OCI-LY7 (cell line): ENCODE measurements at regions not wholly inside any gene's neighbourhood (a gene's known extent, or its start where the extent isn't known, plus 50 kb on each side); places are given as distances from the start of the nearest gene placed in this dataset.

Source experiments
- BruUV-seq: library from RNA; stranded (reverse); fragments of 400-500 nt; replicated peaks from 2 replicates; lab custom pipeline; 2021; lab: Mats Ljungman, UMichigan
- CTCF ChIA-PET: fragments of 300-600 bp; sonication (Branson Sonifier 250); formaldehyde crosslinking; loops from one replicate; lab custom pipeline; 2022; ENCODE audit warnings: antibody characterized with exemption; ENCODE audit not compliant: unreplicated experiment; lab: Charles Lee
- POLR2A ChIA-PET: fragments of 300-600 bp; sonication (Branson Sonifier 250); formaldehyde crosslinking; loops from one replicate; lab custom pipeline; 2022; ENCODE audit warnings: antibody characterized with exemption; lab: Charles Lee
- DNase-seq: peaks from one replicate; pipeline ENCODE4 v3.0.0-alpha.2; 2015; ENCODE audit warnings: low spot score
- H2AFZ ChIP-seq: fragments of 200-600 bp; sonication (generic), shearing (Covaris generic); 2 replicates; pipeline ENCODE4 v1.6.1; 2014; ENCODE audit warnings: mild to moderate bottlenecking, antibody characterized with exemption, low read length, moderate library complexity
- H3K27ac ChIP-seq: fragments of 200-600 bp; sonication (generic); 2 replicates; pipeline ENCODE4 v1.5.1; 2014; ENCODE audit warnings: mixed run types, low read depth, mild to moderate bottlenecking, moderate library complexity, low read length, inconsistent platforms; ENCODE audit not compliant: poor library complexity, severe bottlenecking
- H3K36me3 ChIP-seq: fragments of 200-600 bp; sonication (generic); 2 replicates; pipeline ENCODE4 v1.6.1; 2014; ENCODE audit warnings: mild to moderate bottlenecking, antibody characterized with exemption, low read length, moderate library complexity, mixed read lengths; ENCODE audit not compliant: insufficient read depth
- H3K4me1 ChIP-seq: fragments of 200-600 bp; sonication (generic); 2 replicates; pipeline ENCODE4 v1.5.1; 2014; ENCODE audit warnings: mild to moderate bottlenecking, low read length; ENCODE audit not compliant: insufficient read depth, poor library complexity, severe bottlenecking
- H3K4me2 ChIP-seq: fragments of 200-600 bp; sonication (generic); 2 replicates; pipeline ENCODE4 v1.6.1; 2014; ENCODE audit warnings: mild to moderate bottlenecking, low read length
- H3K4me3 ChIP-seq: fragments of 200-600 bp; sonication (generic); 2 replicates; pipeline ENCODE4 v1.5.1; 2014; ENCODE audit warnings: mild to moderate bottlenecking, low read depth, low read length; ENCODE audit not compliant: poor library complexity, severe bottlenecking
- H3K79me2 ChIP-seq: fragments of 200-600 bp; sonication (generic); 2 replicates; pipeline ENCODE4 v1.6.1; 2016; ENCODE audit warnings: low read depth, mild to moderate bottlenecking, low read length, moderate library complexity, mixed read lengths; ENCODE audit not compliant: insufficient read depth
- H3K9me2 ChIP-seq: fragments of 200-600 bp; sonication (generic); 2 replicates; pipeline ENCODE4 v1.6.1; 2016; ENCODE audit warnings: mild to moderate bottlenecking, low read length, mixed read lengths; ENCODE audit not compliant: insufficient read depth
- H3K9me3 ChIP-seq: fragments of 200-600 bp; sonication (generic); 2 replicates; pipeline ENCODE4 v1.6.1; 2014; ENCODE audit warnings: mild to moderate bottlenecking, mixed run types, low read length, mixed read lengths
- H4K20me1 ChIP-seq: fragments of 200-600 bp; sonication (generic); 2 replicates; pipeline ENCODE4 v1.6.1; 2014; ENCODE audit warnings: mild to moderate bottlenecking, antibody characterized with exemption, low read length, moderate library complexity, mixed read lengths; ENCODE audit not compliant: insufficient read depth
- CTCF ChIP-seq: fragments of 200-600 bp; sonication (generic); conservative IDR thresholded peaks from 2 replicates; pipeline ENCODE4 v1.5.1; 2014; ENCODE audit warnings: mild to moderate bottlenecking, antibody characterized with exemption, low read length, moderate library complexity, mixed read lengths
- EZH2phosphoT487 ChIP-seq: fragments of 200-600 bp; sonication (generic); IDR thresholded peaks from 2 replicates; pipeline ENCODE4 v1.6.1; 2018; ENCODE audit warnings: low read depth, borderline replicate concordance, mild to moderate bottlenecking, mixed run types, antibody characterized with exemption, low read length, moderate library complexity, mixed read lengths
- intact Hi-C: fragments of 100-400 bp; cut with micrococcal nuclease; formaldehyde crosslinking; loops from one replicate; pipeline ENCODE4 v1.10.0; 2022; ENCODE audit not compliant: unreplicated experiment

- POLR2A ChIA-PET: interaction anchor here (1.0 kb wide), 1 partner anchor 12 kb away, joined by 3 read pairs; no protein-coding TSS in a partner anchor
- no TSS peak for BruUV-seq
Measured at GRCh38 chr5:61964201-61964600, 341.8 kb upstream of the KIF2A start.

GRCh38 chr5:61965069-61965468 lies 340.9 kb upstream of the KIF2A start:
- CTCF ChIA-PET: no interaction called here
- no peak overlapping the region for H2AFZ ChIP-seq
- H3K9me3 ChIP-seq: no peaks in the 10 kb centered on the region
- BruUV-seq: no TSS peak
- no peaks in the 10 kb centered on the region for H3K4me1 ChIP-seq
- POLR2A ChIA-PET: interaction anchor here (1.0 kb wide), 1 partner anchor 13 kb away, joined by 3 read pairs; no protein-coding TSS in a partner anchor
- no peaks in the 10 kb centered on the region for H4K20me1 ChIP-seq
- no peak overlapping the region for H3K4me3 ChIP-seq
- H3K9me2 ChIP-seq: no peaks in the 10 kb centered on the region
- intact Hi-C loops: no loop called here
- TF ChIP-seq CTCF (no peak), EZH2phosphoT487 (no peak)
- no peaks in the 10 kb centered on the region for H3K79me2 ChIP-seq
- no peaks in the 10 kb centered on the region for H3K36me3 ChIP-seq
- DNase-seq: no peak
- no peak overlapping the region for H3K27ac ChIP-seq
- H3K4me2 ChIP-seq: no peak overlapping the region

More at GRCh38 chr5:61964201-61964600, 341.8 kb upstream of the KIF2A start:
- H3K4me3 ChIP-seq: no peak overlapping the region
- CTCF ChIA-PET: no interaction called here
- no peaks in the 10 kb centered on the region for H3K9me2 ChIP-seq
- H3K4me1 ChIP-seq: no peaks in the 10 kb centered on the region
- DNase-seq: no peak
- H3K36me3 ChIP-seq: no peaks in the 10 kb centered on the region
- no peak overlapping the region for H3K27ac ChIP-seq
- H3K9me3 ChIP-seq: no peaks in the 10 kb centered on the region
- no peaks in the 10 kb centered on the region for H4K20me1 ChIP-seq
- TF ChIP-seq EZH2phosphoT487 (no peak), CTCF (no peak)
- no peaks in the 10 kb centered on the region for H3K79me2 ChIP-seq
- H2AFZ ChIP-seq: no peak overlapping the region
- intact Hi-C loops: no loop called here
- H3K4me2 ChIP-seq: no peak overlapping the region

GRCh38 chr5:61965490-61965889 lies 340.5 kb upstream of the KIF2A start:
- intact Hi-C loops: no loop called here
- H3K4me2 ChIP-seq: no peak overlapping the region
- no peak overlapping the region for H3K4me3 ChIP-seq
- ChIA-PET POLR2A (no interaction called here), CTCF (no interaction called here)
- no peaks in the 10 kb centered on the region for H3K4me1 ChIP-seq
- no peak for DNase-seq
- no peaks in the 10 kb centered on the region for H3K9me3 ChIP-seq
- no peaks in the 10 kb centered on the region for H3K36me3 ChIP-seq
- no peaks in the 10 kb centered on the region for H3K79me2 ChIP-seq
- BruUV-seq: no TSS peak
- H2AFZ ChIP-seq: no peak overlapping the region
- H3K27ac ChIP-seq: no peak overlapping the region
- no peak for TF ChIP-seq EZH2phosphoT487
- no peak for TF ChIP-seq CTCF
- no peaks in the 10 kb centered on the region for H4K20me1 ChIP-seq
- H3K9me2 ChIP-seq: no peaks in the 10 kb centered on the region
